Motor neuron (in vitro differentiated cells): ENCODE measurements at regions not wholly inside any gene's neighbourhood (a gene's known extent, or its start where the extent isn't known, plus 50 kb on each side); places are given as distances from the start of the nearest gene placed in this dataset.

Experiments
- ATAC-seq, 8 experiments: fragments of 200-7000 bp; cut with Tn5 transposase; replicated peaks in 6 of 8; 2 replicates each; pipeline ENCODE4 v1.8.0; 2021; ENCODE audit warnings: mild to moderate bottlenecking in 8 of 8, moderate library complexity in 8 of 8
- H3K27ac ChIP-seq, 2 donors: fragments of 250-450 bp; sonication (Bioruptor Pico); 2 replicates each; pipeline ENCODE4 v1.9.0; 2021; ENCODE audit warnings: antibody characterized with exemption in 2 of 2, mild to moderate bottlenecking in 2 of 2, moderate library complexity in 1 of 2
- H3K4me1 ChIP-seq, 2 donors: fragments of 250-450 bp; sonication (Bioruptor Pico); replicated peaks in 1 of 2; 2 replicates each; pipeline ENCODE4 v1.6.1; 2021; ENCODE audit warnings: antibody characterized with exemption in 2 of 2, mild to moderate bottlenecking in 2 of 2, moderate library complexity in 1 of 2
- H3K4me3 ChIP-seq, 5 donors: fragments of 250-450 bp; sonication (Bioruptor Pico); 2 replicates each; pipeline ENCODE4 v1.9.0; 2021; ENCODE audit warnings: antibody characterized with exemption in 5 of 5, mild to moderate bottlenecking in 5 of 5, moderate library complexity in 4 of 5
- WGBS, 10 experiments: fragments of 450-650 bp; shearing (Covaris generic); methylation state at CpG; one replicate each; pipeline ENCODE4 v1.0.0; 2022; 5-methylcytosine and 5-hydroxymethylcytosine counted together
- in situ Hi-C, 9 experiments: fragments of 400-800 bp; cut with MboI; loops; one replicate each; pipeline ENCODE4 v1.15.0; 2021; ENCODE audit warnings: low sequenced_read_pairs in 9 of 9, low pct_unique_long_range_greater_than_20kb in 2 of 9; ENCODE audit not compliant: unreplicated experiment in 9 of 9

GRCh38 chr12:24499151-24500146 lies 449.5 kb downstream of the BCAT1 start:
- Histone ChIP-seq H3K4me3 (no peak overlapping the region), H3K27ac (no peak overlapping the region), H3K4me1 (peaks cover 2 to 3% of the 10 kb centered on the region in 2 donors)
- WGBS, 10 experiments = 50 to 100% (median 78%) methylated on average over 1 to 8 of the region's 8 CpGs
- ATAC-seq = peak in 3 of 8 experiments; percentile 73 to 87 (median 82)
- in situ Hi-C loops = no loop called here

GRCh38 chr12:24496755-24497154 lies 452.1 kb downstream of the BCAT1 start:
- in situ Hi-C loops = no loop called here
- no peak overlapping the region for H3K27ac ChIP-seq
- H3K4me3 ChIP-seq = no peak overlapping the region
- WGBS, 10 experiments = 0 to 100% (median 80%) methylated on average over 1 of the region's 1 CpG; no CpG with 5 or more reads in 5 of the 10 experiments
- ATAC-seq = peak in 2 of 8 experiments; percentile 8 to 23
- peaks cover 2 to 3% of the 10 kb centered on the region in 2 donors for H3K4me1 ChIP-seq

- no peaks in the 10 kb centered on the region for H3K4me1 ChIP-seq
- 50 to 100% (median 83%) methylated on average over 1 to 2 of the region's 2 CpGs; no CpG with 5 or more reads in 1 of the 10 experiments for WGBS, 10 experiments
- in situ Hi-C loops = no loop called here
- no peak overlapping the region for H3K27ac ChIP-seq
- H3K4me3 ChIP-seq = no peak overlapping the region
- ATAC-seq = no peak
Measured at GRCh38 chr12:24494401-24494800, 454.5 kb downstream of the BCAT1 start.

- Histone ChIP-seq H3K4me3 (no peak overlapping the region), H3K4me1 (no peaks in the 10 kb centered on the region), H3K27ac (no peak overlapping the region)
- in situ Hi-C loops = no loop called here
- no peak for ATAC-seq
- WGBS, 10 experiments = 44 to 100% (median 94%) methylated on average over 1 to 2 of the region's 2 CpGs; no CpG with 5 or more reads in 1 of the 10 experiments
Measured at GRCh38 chr12:24491968-24492367, 456.9 kb downstream of the BCAT1 start.

GRCh38 chr12:24489939-24490338 lies 459.0 kb downstream of the BCAT1 start:
- in situ Hi-C loops = no loop called here
- Histone ChIP-seq H3K4me1 (no peaks in the 10 kb centered on the region), H3K4me3 (no peak overlapping the region), H3K27ac (no peak overlapping the region)
- peak in 1 of 8 experiments; percentile 32 for ATAC-seq
- WGBS, 10 experiments = 40 to 100% (median 85%) methylated on average over 1 to 3 of the region's 3 CpGs; no CpG with 5 or more reads in 1 of the 10 experiments

GRCh38 chr12:24488906-24489619 lies 459.8 kb downstream of the BCAT1 start:
- ATAC-seq = no peak
- no peaks in the 10 kb centered on the region for H3K4me1 ChIP-seq
- H3K27ac ChIP-seq = no peak overlapping the region
- in situ Hi-C loops = no loop called here
- 39 to 100% (median 89%) methylated on average over 1 to 5 of the region's 6 CpGs; no CpG with 5 or more reads in 3 of the 10 experiments for WGBS, 10 experiments
- no peak overlapping the region for H3K4me3 ChIP-seq

- ATAC-seq = peak in 2 of 8 experiments; percentile 30 to 46
- in situ Hi-C loops = no loop called here
- 69 to 100% (median 100%) methylated on average over 1 to 2 of the region's 2 CpGs; no CpG with 5 or more reads in 4 of the 10 experiments for WGBS, 10 experiments
Measured at GRCh38 chr12:24488091-24488596, 460.8 kb downstream of the BCAT1 start.

GRCh38 chr12:24487606-24488005 lies 461.3 kb downstream of the BCAT1 start:
- no peaks in the 10 kb centered on the region for H3K4me1 ChIP-seq
- no peak overlapping the region for H3K4me3 ChIP-seq
- WGBS, 10 experiments = 50 to 100% (median 94%) methylated on average over 1 to 3 of the region's 3 CpGs; no CpG with 5 or more reads in 1 of the 10 experiments
- no peak overlapping the region for H3K27ac ChIP-seq
- ATAC-seq = no peak
- in situ Hi-C loops = no loop called here

More at GRCh38 chr12:24488091-24488596, 460.8 kb downstream of the BCAT1 start:
- H3K4me1 ChIP-seq = no peaks in the 10 kb centered on the region
- H3K27ac ChIP-seq = no peak overlapping the region
- no peak overlapping the region for H3K4me3 ChIP-seq

GRCh38 chr12:24483732-24484131 lies 465.2 kb downstream of the BCAT1 start:
- H3K4me3 ChIP-seq = no peak overlapping the region
- no peaks in the 10 kb centered on the region for H3K4me1 ChIP-seq
- in situ Hi-C loops = no loop called here
- no peak for ATAC-seq
- 59 to 100% (median 92%) methylated on average over 1 to 3 of the region's 3 CpGs for WGBS, 10 experiments
- no peak overlapping the region for H3K27ac ChIP-seq

- Histone ChIP-seq H3K27ac (no peak overlapping the region), H3K4me3 (no peak overlapping the region), H3K4me1 (no peaks in the 10 kb centered on the region)
- no peak for ATAC-seq
- in situ Hi-C loops = no loop called here
- 49 to 95% (median 69%) methylated on average over 2 to 3 of the region's 3 CpGs; no CpG with 5 or more reads in 1 of the 10 experiments for WGBS, 10 experiments
Measured at GRCh38 chr12:24482882-24483604, 465.9 kb downstream of the BCAT1 start.

- Histone ChIP-seq H3K4me3 (no peak overlapping the region), H3K27ac (no peak overlapping the region), H3K4me1 (no peaks in the 10 kb centered on the region)
- in situ Hi-C loops = no loop called here
- WGBS, 10 experiments = 79 to 100% (median 100%) methylated on average over 1 to 3 of the region's 3 CpGs; no CpG with 5 or more reads in 2 of the 10 experiments
- ATAC-seq = no peak
Measured at GRCh38 chr12:24482044-24482443, 466.9 kb downstream of the BCAT1 start.

- Histone ChIP-seq H3K4me3 (no peak overlapping the region), H3K27ac (no peak overlapping the region), H3K4me1 (no peaks in the 10 kb centered on the region)
- ATAC-seq = peak in 1 of 8 experiments; percentile 15
- in situ Hi-C loops = no loop called here
- 19 to 100% (median 73%) methylated on average over 1 to 5 of the region's 5 CpGs for WGBS, 10 experiments
Measured at GRCh38 chr12:24480766-24481449, 468.0 kb downstream of the BCAT1 start.
